ENCODE measurements at regions not wholly inside any gene's neighbourhood (a gene's known extent, or its start where the extent isn't known, plus 50 kb on each side); places are given as distances from the start of the nearest gene placed in this dataset.

GRCh38 chr2:66340521-66340920 lies 94.4 kb upstream of the MEIS1 start:
- no peaks in the 10 kb centered on the region for H3K36me3 ChIP-seq (replicated peaks; ENCODE audit: insufficient read depth, low read depth)
- H2AFZ ChIP-seq, result no peak overlapping the region
- H3K9me2 ChIP-seq (replicated peaks; ENCODE audit: insufficient read depth), result no peaks in the 10 kb centered on the region
- no peak overlapping the region for H3K27ac ChIP-seq
- no peak for DNase-seq (ENCODE audit: low spot score)
- H3K79me2 ChIP-seq, result no peaks in the 10 kb centered on the region
- no peak overlapping the region for H3K4me3 ChIP-seq
- 80% methylated on average over 5 of the region's 5 CpGs for WGBS (ENCODE audit: low lambda C conversion rate, missing lambda C conversion rate)
- no peaks in the 10 kb centered on the region for H3K4me1 ChIP-seq (ENCODE audit: insufficient read depth)
- H4K20me1 ChIP-seq (ENCODE audit: insufficient read depth, poor library complexity, severe bottlenecking), result no peaks in the 10 kb centered on the region
- H3K9me3 ChIP-seq (ENCODE audit: low read depth), result no peaks in the 10 kb centered on the region
- H3K4me2 ChIP-seq, result no peak overlapping the region
- TF ChIP-seq CTCF (IDR thresholded peaks at IDR 0.05; ENCODE audit: poor library complexity) (no peak), EZH2phosphoT487 (IDR thresholded peaks at IDR 0.05; ENCODE audit: low read depth, severe bottlenecking, unreplicated experiment) (no peak), EZH2 (IDR thresholded peaks at IDR 0.05; ENCODE audit: borderline replicate concordance) (no peak)
- H3K27me3 ChIP-seq, result no peaks in the 10 kb centered on the region

- WGBS (ENCODE audit: low lambda C conversion rate, missing lambda C conversion rate), result 90% methylated on average over 10 of the region's 10 CpGs
- Histone ChIP-seq H3K4me2 (no peak overlapping the region), H4K20me1 (ENCODE audit: insufficient read depth, poor library complexity, severe bottlenecking) (no peaks in the 10 kb centered on the region), H2AFZ (no peak overlapping the region), H3K27me3 (no peaks in the 10 kb centered on the region), H3K36me3 (replicated peaks; ENCODE audit: insufficient read depth, low read depth) (no peaks in the 10 kb centered on the region), H3K4me1 (ENCODE audit: insufficient read depth) (no peaks in the 10 kb centered on the region), H3K9me3 (ENCODE audit: low read depth) (no peaks in the 10 kb centered on the region), H3K79me2 (no peaks in the 10 kb centered on the region), H3K27ac (no peak overlapping the region), H3K4me3 (no peak overlapping the region), H3K9me2 (replicated peaks; ENCODE audit: insufficient read depth) (no peaks in the 10 kb centered on the region)
- TF ChIP-seq EZH2 (IDR thresholded peaks at IDR 0.05; ENCODE audit: borderline replicate concordance) (no peak), CTCF (IDR thresholded peaks at IDR 0.05; ENCODE audit: poor library complexity) (no peak), EZH2phosphoT487 (IDR thresholded peaks at IDR 0.05; ENCODE audit: low read depth, severe bottlenecking, unreplicated experiment) (no peak)
- no peak for DNase-seq (ENCODE audit: low spot score)
These were observed 100.5 kb upstream of the MEIS1 start for GRCh38 chr2:66334237-66335029.

GRCh38 chr2:66331176-66331575 lies 103.7 kb upstream of the MEIS1 start:
- Histone ChIP-seq H2AFZ (no peak overlapping the region), H3K9me3 (ENCODE audit: low read depth) (no peaks in the 10 kb centered on the region), H3K79me2 (no peaks in the 10 kb centered on the region), H3K9me2 (replicated peaks; ENCODE audit: insufficient read depth) (no peaks in the 10 kb centered on the region), H3K27me3 (no peaks in the 10 kb centered on the region), H3K36me3 (replicated peaks; ENCODE audit: insufficient read depth, low read depth) (no peaks in the 10 kb centered on the region), H3K4me1 (ENCODE audit: insufficient read depth) (no peaks in the 10 kb centered on the region), H3K27ac (no peak overlapping the region), H4K20me1 (ENCODE audit: insufficient read depth, poor library complexity, severe bottlenecking) (no peaks in the 10 kb centered on the region), H3K4me2 (no peak overlapping the region), H3K4me3 (no peak overlapping the region)
- DNase-seq (ENCODE audit: low spot score), result no peak
- 74% methylated on average over 5 of the region's 5 CpGs for WGBS (ENCODE audit: low lambda C conversion rate, missing lambda C conversion rate)
- TF ChIP-seq EZH2phosphoT487 (IDR thresholded peaks at IDR 0.05; ENCODE audit: low read depth, severe bottlenecking, unreplicated experiment) (no peak), CTCF (IDR thresholded peaks at IDR 0.05; ENCODE audit: poor library complexity) (no peak)
